Neuronal stem cell (in vitro differentiated cells): ENCODE measurements at regions not wholly inside any gene's neighbourhood (a gene's known extent, or its start where the extent isn't known, plus 50 kb on each side); places are given as distances from the start of the nearest gene placed in this dataset.

Experiments
- DNase-seq: peaks from one replicate; pipeline ENCODE4 v3.0.0-alpha.2; 2013; ENCODE audit warnings: low spot score
- H2AFZ ChIP-seq: one replicate; pipeline ENCODE4 v1.6.1; 2013; ENCODE audit warnings: mild to moderate bottlenecking, low read length, inconsistent platforms
- H2AK5ac ChIP-seq: 2 replicates; pipeline ENCODE4 v1.6.1; 2013; ENCODE audit warnings: low read depth, mild to moderate bottlenecking, inconsistent platforms, low read length, moderate library complexity, mixed read lengths
- H2BK120ac ChIP-seq: 2 replicates; pipeline ENCODE4 v1.6.1; 2013; ENCODE audit warnings: low read depth, mild to moderate bottlenecking, inconsistent platforms, low read length, moderate library complexity, mixed read lengths
- H2BK12ac ChIP-seq: one replicate; pipeline ENCODE4 v1.6.1; 2013; ENCODE audit warnings: low read length, inconsistent platforms
- H2BK15ac ChIP-seq: 2 replicates; pipeline ENCODE4 v1.6.1; 2013; ENCODE audit warnings: mild to moderate bottlenecking, low read length, inconsistent platforms, mixed read lengths
- H2BK5ac ChIP-seq: one replicate; pipeline ENCODE4 v1.6.1; 2013; ENCODE audit warnings: inconsistent platforms, mild to moderate bottlenecking, low read length, moderate library complexity
- H3K14ac ChIP-seq: one replicate; pipeline ENCODE4 v1.6.1; 2013; ENCODE audit warnings: low read length, inconsistent platforms
- H3K18ac ChIP-seq: 2 replicates; pipeline ENCODE4 v1.6.1; 2013; ENCODE audit warnings: low read length, inconsistent platforms
- H3K23ac ChIP-seq: 2 replicates; pipeline ENCODE4 v1.6.1; 2013; ENCODE audit warnings: low read depth, mild to moderate bottlenecking, mixed read lengths, low read length, inconsistent platforms; ENCODE audit not compliant: poor library complexity
- H3K27ac ChIP-seq: replicated peaks from 3 replicates; pipeline ENCODE4 v1.5.1; 2013; ENCODE audit warnings: low read length, inconsistent platforms
- H3K27me3 ChIP-seq, 3 experiments: 2 replicates each; pipeline ENCODE4 v1.6.1; 2013; ENCODE audit warnings: low read length in 3 of 3, mild to moderate bottlenecking in 2 of 3, inconsistent platforms in 1 of 3, low read depth in 1 of 3, mixed read lengths in 1 of 3, moderate library complexity in 1 of 3; ENCODE audit not compliant: control insufficient read depth in 3 of 3, insufficient read depth in 3 of 3
- H3K36me3 ChIP-seq, 2 donors: replicated peaks in 1 of 2; 2 replicates each; pipeline ENCODE4 v1.6.1; 2013; ENCODE audit warnings: low read length in 2 of 2; ENCODE audit not compliant: control insufficient read depth in 2 of 2, insufficient read depth in 2 of 2
- H3K4ac ChIP-seq: 2 replicates; pipeline ENCODE4 v1.6.1; 2013; ENCODE audit warnings: inconsistent platforms, mild to moderate bottlenecking, low read length, moderate library complexity
- H3K4me1 ChIP-seq, 2 donors: 1 replicate in 1 of 2; 2 replicates in 1 of 2; pipeline ENCODE4 v1.6.1; 2013; ENCODE audit warnings: low read length in 2 of 2, low read depth in 1 of 2; ENCODE audit not compliant: control insufficient read depth in 2 of 2, insufficient read depth in 1 of 2
- H3K4me2 ChIP-seq: one replicate; pipeline ENCODE4 v1.6.1; 2013; ENCODE audit warnings: mild to moderate bottlenecking, low read length, inconsistent platforms; ENCODE audit not compliant: insufficient read depth, poor library complexity, severe bottlenecking
- H3K4me3 ChIP-seq, 2 donors: 2 replicates each; pipeline ENCODE4 v1.5.1; 2013; ENCODE audit warnings: low read length in 2 of 2, mild to moderate bottlenecking in 2 of 2, inconsistent platforms in 1 of 2, moderate library complexity in 1 of 2
- H3K79me1 ChIP-seq: one replicate; pipeline ENCODE4 v1.6.1; 2013; ENCODE audit warnings: low read depth, mild to moderate bottlenecking, inconsistent platforms, low read length, moderate library complexity
- H3K9ac ChIP-seq: one replicate; pipeline ENCODE4 v1.6.1; 2013; ENCODE audit warnings: mild to moderate bottlenecking, low read depth, low read length, inconsistent platforms; ENCODE audit not compliant: poor library complexity
- H3K9me3 ChIP-seq, 2 donors: replicated peaks in 1 of 2; 2 replicates each; pipeline versions ENCODE3 to v1.6.1; 2013; ENCODE audit warnings: low read length in 2 of 2, mild to moderate bottlenecking in 2 of 2, inconsistent platforms in 1 of 2, low read depth in 1 of 2, mixed read lengths in 1 of 2, moderate library complexity in 1 of 2; ENCODE audit not compliant: control insufficient read depth in 2 of 2, insufficient read depth in 1 of 2
- H4K8ac ChIP-seq: one replicate; pipeline ENCODE4 v1.6.1; 2013; ENCODE audit warnings: low read depth, mild to moderate bottlenecking, inconsistent platforms, low read length, moderate library complexity
- H4K91ac ChIP-seq: one replicate; pipeline ENCODE4 v1.6.1; 2013; ENCODE audit warnings: low read length, low read depth, mild to moderate bottlenecking, inconsistent platforms; ENCODE audit not compliant: poor library complexity
- WGBS, 2 donors: extraction: QIAGEN DNeasy Blood & Tissue Kit; methylation state at CpG; one replicate each; pipeline ENCODE4 v1.1.7; 2013; ENCODE audit warnings: missing lambda C conversion rate in 2 of 2, mixed read lengths in 1 of 2; ENCODE audit not compliant: insufficient read length in 2 of 2, insufficient replicate concordance in 1 of 2; ENCODE audit errors: extremely low coverage in 2 of 2; 5-methylcytosine and 5-hydroxymethylcytosine counted together

DNA sequence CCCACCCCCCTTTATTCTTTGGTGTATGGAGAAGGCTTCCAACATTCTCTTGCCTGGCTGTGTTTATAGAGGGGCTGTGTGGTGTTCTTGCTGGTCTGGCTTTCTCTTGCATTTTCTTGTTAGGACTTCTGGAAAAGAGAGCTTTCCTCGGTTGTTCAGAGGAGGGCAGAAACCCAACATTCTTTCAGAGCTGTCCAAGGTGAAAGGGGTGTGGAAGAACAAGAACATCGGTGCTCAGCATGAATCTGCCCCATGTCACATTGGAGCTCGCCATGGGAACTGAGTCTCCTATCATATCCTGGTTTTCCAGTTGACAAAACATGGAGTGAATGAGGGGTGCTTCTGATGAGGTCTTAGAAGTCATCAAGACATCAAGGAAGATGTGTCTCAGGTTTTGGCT, 281.8 kb downstream of the RNF144B start:
- no peak overlapping the region for H4K91ac ChIP-seq
- H3K4me1 ChIP-seq = no peaks in the 10 kb centered on the region
- no peaks in the 10 kb centered on the region for H3K79me1 ChIP-seq
- H3K18ac ChIP-seq = no peak overlapping the region
- no peak for DNase-seq
- H3K4me3 ChIP-seq = no peak overlapping the region
- no peaks in the 10 kb centered on the region for H3K36me3 ChIP-seq
- H2AFZ ChIP-seq = no peak overlapping the region
- H3K23ac ChIP-seq = no peak overlapping the region
- no CpG with 5 or more reads among the region's 3 CpGs for WGBS, 2 donors
- no peak overlapping the region for H3K9ac ChIP-seq
- no peaks in the 10 kb centered on the region for H3K9me3 ChIP-seq
- no peak overlapping the region for H2BK15ac ChIP-seq
- no peak overlapping the region for H4K8ac ChIP-seq
- H3K27ac ChIP-seq = no peak overlapping the region
- H2BK12ac ChIP-seq = no peak overlapping the region
- no peak overlapping the region for H3K4me2 ChIP-seq
- no peak overlapping the region for H2AK5ac ChIP-seq
- no peak overlapping the region for H2BK5ac ChIP-seq
- no peak overlapping the region for H3K14ac ChIP-seq
- no peak overlapping the region for H2BK120ac ChIP-seq
- no peak overlapping the region for H3K4ac ChIP-seq
- no peaks in the 10 kb centered on the region for H3K27me3 ChIP-seq

DNA sequence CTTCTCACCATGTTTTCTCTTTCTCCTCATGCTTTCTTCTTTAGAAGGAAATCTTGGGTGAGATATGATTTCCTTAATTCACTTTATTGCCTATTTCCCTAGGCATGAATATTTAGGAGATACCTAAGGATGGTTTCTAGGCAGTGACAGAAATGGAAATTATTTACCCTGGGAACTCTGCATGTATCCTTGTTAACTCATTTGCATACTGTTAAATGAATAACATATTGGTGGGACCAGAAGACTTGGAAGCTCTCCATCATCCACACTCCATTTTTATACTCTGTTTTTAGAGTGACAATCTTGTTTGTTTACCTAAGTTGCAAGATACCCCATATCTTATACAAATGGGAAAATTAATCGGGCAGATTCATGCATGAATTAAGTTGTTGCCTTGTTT, 285.7 kb downstream of the RNF144B start:
- Histone ChIP-seq H3K4ac (no peak overlapping the region), H3K9me3 (no peaks in the 10 kb centered on the region), H3K4me1 (no peaks in the 10 kb centered on the region), H4K91ac (no peak overlapping the region), H2AK5ac (no peak overlapping the region), H2BK120ac (no peak overlapping the region), H2BK5ac (no peak overlapping the region), H2BK15ac (no peak overlapping the region), H3K18ac (no peak overlapping the region), H3K27ac (no peak overlapping the region), H3K4me3 (no peak overlapping the region), H3K36me3 (no peaks in the 10 kb centered on the region), H2BK12ac (no peak overlapping the region), H3K14ac (no peak overlapping the region), H3K4me2 (no peak overlapping the region), H3K27me3 (no peaks in the 10 kb centered on the region), H2AFZ (no peak overlapping the region), H4K8ac (no peak overlapping the region), H3K9ac (no peak overlapping the region), H3K79me1 (no peaks in the 10 kb centered on the region), H3K23ac (no peak overlapping the region)
- no peak for DNase-seq
- no CpG with 5 or more reads among the region's 1 CpG for WGBS, 2 donors

- H2AFZ ChIP-seq = no peak overlapping the region
- no peaks in the 10 kb centered on the region for H3K4me1 ChIP-seq
- DNase-seq = no peak
- H3K9me3 ChIP-seq = peaks cover 0 to 2% of the 10 kb centered on the region in 2 donors
- H2BK15ac ChIP-seq = no peak overlapping the region
- no peak overlapping the region for H2AK5ac ChIP-seq
- H3K14ac ChIP-seq = no peak overlapping the region
- H3K79me1 ChIP-seq = no peaks in the 10 kb centered on the region
- H3K4me3 ChIP-seq = no peak overlapping the region
- H3K9ac ChIP-seq = no peak overlapping the region
- H3K4ac ChIP-seq = no peak overlapping the region
- H2BK120ac ChIP-seq = no peak overlapping the region
- H2BK12ac ChIP-seq = no peak overlapping the region
- no peak overlapping the region for H4K91ac ChIP-seq
- no peaks in the 10 kb centered on the region for H3K36me3 ChIP-seq
- H3K27me3 ChIP-seq = no peaks in the 10 kb centered on the region
- H3K23ac ChIP-seq = no peak overlapping the region
- H3K18ac ChIP-seq = no peak overlapping the region
- H2BK5ac ChIP-seq = no peak overlapping the region
- no peak overlapping the region for H3K4me2 ChIP-seq
- no peak overlapping the region for H3K27ac ChIP-seq
- H4K8ac ChIP-seq = no peak overlapping the region
Measured at GRCh38 chr6:18674346-18674745, 287.2 kb downstream of the RNF144B start.

- no peak overlapping the region for H2BK5ac ChIP-seq
- no peak overlapping the region for H3K18ac ChIP-seq
- H3K9ac ChIP-seq = no peak overlapping the region
- no peak overlapping the region for H2BK120ac ChIP-seq
- no CpG with 5 or more reads among the region's 2 CpGs for WGBS, 2 donors
- H3K4ac ChIP-seq = no peak overlapping the region
- H2BK12ac ChIP-seq = no peak overlapping the region
- no peak overlapping the region for H4K8ac ChIP-seq
- H4K91ac ChIP-seq = no peak overlapping the region
- H3K27me3 ChIP-seq = no peaks in the 10 kb centered on the region
- H3K4me3 ChIP-seq = no peak overlapping the region
- DNase-seq = no peak
- H3K23ac ChIP-seq = no peak overlapping the region
- no peaks in the 10 kb centered on the region for H3K36me3 ChIP-seq
- H3K79me1 ChIP-seq = no peaks in the 10 kb centered on the region
- H3K9me3 ChIP-seq = peaks cover 0 to 2% of the 10 kb centered on the region in 2 donors
- H2AK5ac ChIP-seq = no peak overlapping the region
- no peak overlapping the region for H3K27ac ChIP-seq
- no peak overlapping the region for H2AFZ ChIP-seq
- H3K14ac ChIP-seq = no peak overlapping the region
- no peaks in the 10 kb centered on the region for H3K4me1 ChIP-seq
- H2BK15ac ChIP-seq = no peak overlapping the region
- H3K4me2 ChIP-seq = no peak overlapping the region
Measured at GRCh38 chr6:18675881-18676280, 288.7 kb downstream of the RNF144B start.
